H1 (cell line): ENCODE measurements at regions not wholly inside any gene's neighbourhood (a gene's known extent, or its start where the extent isn't known, plus 50 kb on each side); places are given as distances from the start of the nearest gene placed in this dataset.

ENCODE experiments used
- CTCF ChIA-PET: fragments of 300-600 bp; sonication (Branson Sonifier 250); formaldehyde crosslinking; loops from one replicate; lab custom pipeline; 2021; ENCODE audit not compliant: partially characterized antibody; lab: Charles Lee
- POLR2A ChIA-PET: fragments of 300-600 bp; sonication (Branson Sonifier 250); formaldehyde crosslinking; loops from one replicate; lab custom pipeline; 2021; ENCODE audit warnings: inconsistent platforms; ENCODE audit not compliant: partially characterized antibody; lab: Charles Lee
- DNase-seq, 2 experiments: peaks; one replicate each; pipeline versions ENCODE4 v3.0.0 to v3.0.0-alpha.2; 2010 to 2022; ENCODE audit warnings: low spot score in 2 of 2, low read depth in 1 of 2, mixed read lengths in 1 of 2
- FAIRE-seq: peaks from 2 replicates; lab custom pipeline; 2011; peaks lifted over from hg19 to GRCh38; lab: Jason Lieb, UNC
- H2AFZ ChIP-seq: 2 replicates; pipeline ENCODE4 v1.8.1; 2012; ENCODE audit warnings: low read length, inconsistent platforms
- H2AK5ac ChIP-seq: 2 replicates; pipeline ENCODE4 v1.6.1; 2013; ENCODE audit warnings: low read depth, low read length
- H2BK120ac ChIP-seq: replicated peaks from 2 replicates; pipeline ENCODE3; 2013; ENCODE audit warnings: low read depth, low read length, inconsistent platforms
- H2BK12ac ChIP-seq: 2 replicates; pipeline ENCODE4 v1.6.1; 2013; ENCODE audit warnings: low read depth, low read length
- H2BK15ac ChIP-seq: 2 replicates; pipeline ENCODE4 v1.6.1; 2013; ENCODE audit warnings: low read length
- H2BK20ac ChIP-seq: 2 replicates; pipeline ENCODE4 v1.6.1; 2013; ENCODE audit warnings: low read length
- H2BK5ac ChIP-seq: 2 replicates; pipeline ENCODE4 v1.6.1; 2013; ENCODE audit warnings: low read depth, low read length
- H3K14ac ChIP-seq: 2 replicates; pipeline ENCODE4 v1.6.1; 2013; ENCODE audit warnings: inconsistent platforms; ENCODE audit not compliant: insufficient read length
- H3K18ac ChIP-seq: 2 replicates; pipeline ENCODE4 v1.6.1; 2013; ENCODE audit warnings: low read length; ENCODE audit errors: extremely low read depth
- H3K23ac ChIP-seq: 2 replicates; pipeline ENCODE4 v1.6.1; 2013; ENCODE audit warnings: inconsistent platforms; ENCODE audit not compliant: insufficient read length
- H3K23me2 ChIP-seq: 2 replicates; pipeline ENCODE4 v1.6.1; 2013; ENCODE audit warnings: low read depth, low read length
- H3K27ac ChIP-seq: 2 replicates; pipeline ENCODE4 v1.6.1; 2011; ENCODE audit warnings: low read depth, low read length, inconsistent platforms
- H3K27me3 ChIP-seq, 4 experiments: replicated peaks in 1 of 4; 1 replicate in 1 of 4; 2 replicates in 3 of 4; pipeline versions ENCODE4 v1.6.1 to v1.8.1; 2011 to 2013; ENCODE audit warnings: low read length in 3 of 4, mild to moderate bottlenecking in 3 of 4, inconsistent platforms in 2 of 4, mixed read lengths in 2 of 4, moderate library complexity in 1 of 4; ENCODE audit not compliant: control insufficient read depth in 3 of 4, insufficient read depth in 3 of 4; ENCODE audit errors: extremely low read depth in 1 of 4
- H3K36me3 ChIP-seq, 4 experiments: 2 replicates each; pipeline versions ENCODE4 v1.6.1 to v1.8.1; 2011 to 2013; ENCODE audit warnings: mild to moderate bottlenecking in 4 of 4, low read length in 3 of 4, moderate library complexity in 2 of 4, control low read depth in 1 of 4, inconsistent platforms in 1 of 4; ENCODE audit not compliant: insufficient read depth in 4 of 4, control insufficient read depth in 2 of 4
- H3K4ac ChIP-seq: replicated peaks from 2 replicates; pipeline ENCODE3; 2013; ENCODE audit warnings: low read length, low read depth, mixed read lengths, inconsistent platforms; ENCODE audit not compliant: insufficient read length
- H3K4me1 ChIP-seq, 4 experiments: replicated peaks in 1 of 4; 1 replicate in 1 of 4; 2 replicates in 3 of 4; pipeline versions ENCODE4 v1.6.1 to v1.8.1; 2011 to 2013; ENCODE audit warnings: low read length in 3 of 4, inconsistent platforms in 2 of 4, mixed read lengths in 1 of 4; ENCODE audit not compliant: insufficient read depth in 4 of 4, control insufficient read depth in 3 of 4
- H3K4me2 ChIP-seq, 2 experiments: 2 replicates each; pipeline versions ENCODE4 v1.6.1 to v1.8.1; 2011 to 2013; ENCODE audit warnings: low read depth in 2 of 2, low read length in 2 of 2, control low read depth in 1 of 2, inconsistent platforms in 1 of 2, mild to moderate bottlenecking in 1 of 2; ENCODE audit not compliant: insufficient read depth in 1 of 2
- H3K4me3 ChIP-seq, 4 experiments: fragments of 200-600, 300-600 bp in 1 of 4; sonication (generic), shearing (Covaris generic), sonication (Bioruptor Twin) in 1 of 4; 2 replicates each; pipeline versions ENCODE4 v1.5.1 to v1.8.1; 2011 to 2016; ENCODE audit warnings: low read length in 4 of 4, low read depth in 3 of 4, control low read depth in 2 of 4, inconsistent platforms in 2 of 4, mild to moderate bottlenecking in 2 of 4, mixed read lengths in 1 of 4, moderate library complexity in 1 of 4; ENCODE audit not compliant: insufficient read depth in 2 of 4; ENCODE audit errors: extremely low read depth in 1 of 4
- H3K56ac ChIP-seq: replicated peaks from 2 replicates; pipeline ENCODE3; 2013; ENCODE audit warnings: low read depth, mild to moderate bottlenecking, mixed read lengths, low read length, inconsistent platforms; ENCODE audit not compliant: insufficient read length
- H3K79me1 ChIP-seq: 2 replicates; pipeline ENCODE4 v1.6.1; 2013; ENCODE audit warnings: low read depth, low read length, control low read depth
- H3K79me2 ChIP-seq, 2 experiments: 2 replicates each; pipeline versions ENCODE4 v1.6.1 to v1.8.1; 2012 to 2013; ENCODE audit warnings: low read length in 2 of 2, mild to moderate bottlenecking in 2 of 2, inconsistent platforms in 1 of 2; ENCODE audit not compliant: insufficient read depth in 2 of 2, control insufficient read depth in 1 of 2
- H3K9ac ChIP-seq, 4 experiments: replicated peaks in 1 of 4; 1 replicate in 1 of 4; 2 replicates in 3 of 4; pipeline versions ENCODE4 v1.6.1 to v1.8.1; 2011 to 2013; ENCODE audit warnings: low read depth in 3 of 4, low read length in 3 of 4, control low read depth in 2 of 4, mild to moderate bottlenecking in 2 of 4, moderate library complexity in 2 of 4, inconsistent platforms in 1 of 4; ENCODE audit errors: extremely low read depth in 1 of 4
- H3K9me3 ChIP-seq, 2 experiments: 2 replicates each; pipeline versions ENCODE4 v1.6.1 to v1.8.1; 2012 to 2013; ENCODE audit warnings: mild to moderate bottlenecking in 2 of 2, moderate library complexity in 2 of 2, control low read depth in 1 of 2, inconsistent platforms in 1 of 2, low read depth in 1 of 2, low read length in 1 of 2, mixed read lengths in 1 of 2; ENCODE audit not compliant: insufficient read depth in 2 of 2
- H4K20me1 ChIP-seq, 2 experiments: replicated peaks in 1 of 2; 2 replicates each; pipeline versions ENCODE3 to v1.8.1; 2011 to 2013; ENCODE audit warnings: inconsistent platforms in 2 of 2, low read length in 2 of 2, mild to moderate bottlenecking in 1 of 2; ENCODE audit not compliant: insufficient read depth in 2 of 2, control insufficient read depth in 1 of 2
- H4K5ac ChIP-seq: 2 replicates; pipeline ENCODE4 v1.6.1; 2013; ENCODE audit warnings: low read length, low read depth, mixed read lengths, inconsistent platforms; ENCODE audit not compliant: insufficient read length
- H4K8ac ChIP-seq: 2 replicates; pipeline ENCODE4 v1.8.0; 2013; ENCODE audit warnings: mild to moderate bottlenecking, moderate library complexity, low read length, inconsistent platforms; ENCODE audit not compliant: insufficient read depth; ENCODE audit errors: extremely low read depth
- H4K91ac ChIP-seq: replicated peaks from 2 replicates; pipeline ENCODE3; 2013; ENCODE audit warnings: low read length, mixed read lengths, inconsistent platforms; ENCODE audit not compliant: insufficient read length
- CHD2 ChIP-seq: IDR thresholded peaks from 2 replicates; pipeline ENCODE4 v1.6.1; 2012; ENCODE audit warnings: low read length, improper control_type of control experiment
- HDAC2 ChIP-seq, 2 experiments: fragments of 300-600 bp in 1 of 2; sonication (generic) in 1 of 2; IDR thresholded peaks; 2 replicates each; pipeline ENCODE4 v1.6.1; 2011 to 2012; ENCODE audit warnings: low read depth in 2 of 2, low read length in 2 of 2, mild to moderate bottlenecking in 2 of 2, moderate library complexity in 2 of 2, borderline replicate concordance in 1 of 2, inconsistent platforms in 1 of 2
- HDAC6 ChIP-seq: IDR thresholded peaks from one replicate; pipeline ENCODE4 v1.7.1; 2012; ENCODE audit warnings: low read depth, mild to moderate bottlenecking, inconsistent platforms, low read length, moderate library complexity
- KDM1A ChIP-seq: fragments of 200-600, 300-600 bp; sonication (generic); IDR thresholded peaks from 2 replicates; pipeline ENCODE4 v1.7.1; 2016; ENCODE audit warnings: mild to moderate bottlenecking, low read length, borderline replicate concordance
- SRF ChIP-seq: IDR thresholded peaks from 2 replicates; pipeline ENCODE4 v1.6.1; 2011; ENCODE audit warnings: mild to moderate bottlenecking, low read depth, low read length, moderate library complexity
- TCF12 ChIP-seq: IDR thresholded peaks from 2 replicates; pipeline ENCODE4 v1.6.1; 2011; ENCODE audit warnings: low read depth, mild to moderate bottlenecking, low read length

GRCh38 chr1:76784502-76784901 is 82.8 kb upstream of the ST6GALNAC5 start:
- DNase-seq = no peak
- no peak overlapping the region for H3K14ac ChIP-seq
- H3K4me1 ChIP-seq = no peaks in the 10 kb centered on the region
- H4K5ac ChIP-seq = no peak overlapping the region
- H3K4me2 ChIP-seq = no peak overlapping the region
- no peak overlapping the region for H2BK20ac ChIP-seq
- H4K91ac ChIP-seq = no peak overlapping the region
- no peak for TF ChIP-seq HDAC2 (IDR thresholded peaks at IDR 0.05; ENCODE audit: borderline replicate concordance in 1 of 2, low read depth in 2 of 2, low read length in 2 of 2)
- TF ChIP-seq TCF12 = no peak
- no peak for TF ChIP-seq CHD2
- TF ChIP-seq SRF = no peak
- TF ChIP-seq HDAC6 = no peak
- no peak for TF ChIP-seq KDM1A
- TF ChIP-seq, all 59 proteins: peak for 0
- no peak overlapping the region for H4K8ac ChIP-seq
- CTCF ChIA-PET = no interaction called here
- H3K36me3 ChIP-seq = no peaks in the 10 kb centered on the region
- H2AFZ ChIP-seq = no peak overlapping the region
- no peak overlapping the region for H2BK120ac ChIP-seq
- H3K4ac ChIP-seq = no peak overlapping the region
- no peak overlapping the region for H3K23ac ChIP-seq
- FAIRE-seq = no peak
- H3K27me3 ChIP-seq = peaks cover 0 to 1% (median 0%) of the 10 kb centered on the region in 4 experiments; a peak in 1 of 7 replicates
- no peaks in the 10 kb centered on the region for H3K79me2 ChIP-seq
- H3K23me2 ChIP-seq = no peaks in the 10 kb centered on the region; the same call in 1 of the 2 replicates
- H2BK15ac ChIP-seq = no peak overlapping the region
- H2AK5ac ChIP-seq = no peak overlapping the region
- no peaks in the 10 kb centered on the region for H4K20me1 ChIP-seq
- no peak overlapping the region for H3K4me3 ChIP-seq
- H3K18ac ChIP-seq = no peak overlapping the region
- H2BK12ac ChIP-seq = no peak overlapping the region
- no peaks in the 10 kb centered on the region for H3K79me1 ChIP-seq
- no peak overlapping the region for H3K9ac ChIP-seq
- H3K27ac ChIP-seq = no peak overlapping the region
- H3K9me3 ChIP-seq = peaks cover 4 to 5% of the 10 kb centered on the region in 2 experiments; a peak in 2 of 4 replicates
- POLR2A ChIA-PET = no interaction called here
- no peak overlapping the region for H2BK5ac ChIP-seq
- no peak overlapping the region for H3K56ac ChIP-seq
